H1 (cell line): ENCODE measurements at regions not wholly inside any gene's neighbourhood (a gene's known extent, or its start where the extent isn't known, plus 50 kb on each side); places are given as distances from the start of the nearest gene placed in this dataset.

Experiments
- CHD1 ChIP-seq: IDR thresholded peaks from 2 replicates; pipeline ENCODE4 v1.6.1; 2012; ENCODE audit warnings: low read depth, low read length, improper control_type of control experiment
- CHD2 ChIP-seq: IDR thresholded peaks from 2 replicates; pipeline ENCODE4 v1.6.1; 2012; ENCODE audit warnings: low read length, improper control_type of control experiment
- CREB1 ChIP-seq: IDR thresholded peaks from 2 replicates; pipeline ENCODE4 v1.6.1; 2012; ENCODE audit warnings: inconsistent platforms
- CTCF ChIP-seq, 3 experiments: IDR thresholded peaks; 1 replicate in 2 of 3; 2 replicates in 1 of 3; pipeline versions ENCODE4 v1.5.1 to v1.6.1; 2011; ENCODE audit warnings: low read length in 3 of 3, mild to moderate bottlenecking in 3 of 3, inconsistent platforms in 2 of 3, low read depth in 1 of 3, moderate library complexity in 1 of 3; ENCODE audit not compliant: insufficient read depth in 1 of 3; ENCODE audit errors: control extremely low read depth in 1 of 3
- EP300 ChIP-seq, 2 experiments: IDR thresholded peaks; 1 replicate in 1 of 2; 2 replicates in 1 of 2; pipeline ENCODE4 v1.6.1; 2011 to 2012; ENCODE audit warnings: low read depth in 2 of 2, low read length in 2 of 2, mild to moderate bottlenecking in 2 of 2, borderline replicate concordance in 1 of 2, inconsistent platforms in 1 of 2, moderate library complexity in 1 of 2
- EZH2 ChIP-seq: fragments of 200-600 bp; sonication (generic); IDR thresholded peaks from 2 replicates; pipeline ENCODE4 v1.7.1; 2012; ENCODE audit warnings: low read depth, mild to moderate bottlenecking, moderate library complexity, low read length, inconsistent platforms; ENCODE audit not compliant: severe bottlenecking
- KDM1A ChIP-seq: fragments of 200-600, 300-600 bp; sonication (generic); IDR thresholded peaks from 2 replicates; pipeline ENCODE4 v1.7.1; 2016; ENCODE audit warnings: mild to moderate bottlenecking, low read length, borderline replicate concordance
- KDM4A ChIP-seq: IDR thresholded peaks from one replicate; pipeline ENCODE4 v1.7.1; 2012; ENCODE audit warnings: low read depth, mild to moderate bottlenecking, moderate library complexity, low read length, inconsistent platforms; ENCODE audit not compliant: severe bottlenecking
- MAX ChIP-seq: IDR thresholded peaks from 2 replicates; pipeline ENCODE4 v1.6.1; 2012; ENCODE audit warnings: inconsistent platforms
- NRF1 ChIP-seq: IDR thresholded peaks from 2 replicates; pipeline ENCODE4 v1.6.1; 2011; ENCODE audit warnings: mild to moderate bottlenecking, low read depth, low read length, improper control_type of control experiment
- POLR2AphosphoS5 ChIP-seq: IDR thresholded peaks from 2 replicates; pipeline ENCODE4 v1.6.1; 2011; ENCODE audit warnings: low read depth, low read length
- POU5F1 ChIP-seq: IDR thresholded peaks from 2 replicates; pipeline ENCODE4 v1.6.1; 2011; ENCODE audit warnings: low read depth, mild to moderate bottlenecking, low read length, moderate library complexity
- RAD21 ChIP-seq, 2 experiments: IDR thresholded peaks in 1 of 2; conservative IDR thresholded peaks in 1 of 2; 2 replicates each; pipeline ENCODE4 v1.6.1; 2011; ENCODE audit warnings: low read depth in 2 of 2, low read length in 2 of 2, improper control_type of control experiment in 1 of 2, inconsistent platforms in 1 of 2, mild to moderate bottlenecking in 1 of 2, moderate library complexity in 1 of 2
- RBBP5 ChIP-seq: IDR thresholded peaks from 2 replicates; pipeline ENCODE4 v1.7.1; 2012; ENCODE audit warnings: low read depth, mild to moderate bottlenecking, inconsistent platforms, low read length, moderate library complexity, borderline replicate concordance
- RFX5 ChIP-seq: IDR thresholded peaks from 2 replicates; pipeline ENCODE4 v1.6.1; 2011; ENCODE audit warnings: low read depth, low read length, improper control_type of control experiment, borderline replicate concordance
- SAP30 ChIP-seq: fragments of 300-600 bp; sonication (generic); IDR thresholded peaks from 2 replicates; pipeline ENCODE4 v1.7.1; 2012; ENCODE audit warnings: low read length, moderate library complexity, mild to moderate bottlenecking, inconsistent platforms; ENCODE audit not compliant: insufficient read depth, insufficient replicate concordance
- SIRT6 ChIP-seq: IDR thresholded peaks from one replicate; pipeline ENCODE4 v1.7.1; 2012; ENCODE audit warnings: low read length, inconsistent platforms
- SP1 ChIP-seq: IDR thresholded peaks from 2 replicates; pipeline ENCODE4 v1.6.1; 2011; ENCODE audit warnings: low read depth, low read length
- SP2 ChIP-seq: IDR thresholded peaks from 2 replicates; pipeline ENCODE4 v1.6.1; 2012; ENCODE audit warnings: mild to moderate bottlenecking, low read length, inconsistent platforms
- SRF ChIP-seq: IDR thresholded peaks from 2 replicates; pipeline ENCODE4 v1.6.1; 2011; ENCODE audit warnings: mild to moderate bottlenecking, low read depth, low read length, moderate library complexity
- TAF1 ChIP-seq: IDR thresholded peaks from 2 replicates; pipeline ENCODE4 v1.6.1; 2011; ENCODE audit warnings: mild to moderate bottlenecking, low read depth, low read length
- TBP ChIP-seq: IDR thresholded peaks from 2 replicates; pipeline ENCODE4 v1.6.1; 2011; ENCODE audit warnings: low read depth, low read length, improper control_type of control experiment
- YY1 ChIP-seq: IDR thresholded peaks from 2 replicates; pipeline ENCODE4 v1.6.1; 2011; ENCODE audit warnings: low read depth, mild to moderate bottlenecking, low read length

GRCh38 chr6:26743157-26743821 lies 83.7 kb upstream of the ZNF322 start (continued):
- TF ChIP-seq CTCF (IDR thresholded peaks at IDR 0.05; ENCODE audit: control extremely low read depth in 1 of 3, insufficient read depth in 1 of 3, low read depth in 1 of 3, low read length in 3 of 3) (no peak), RBBP5 (0 out of 2 replicates have a peak, but pooled peaks have one; percentile 17), TAF1 (peak; percentile 29; the same call in 1 of the 2 replicates), SP2 (no peak), CHD1 (no peak), YY1 (no peak), EP300 (IDR thresholded peaks at IDR 0.05; ENCODE audit: borderline replicate concordance in 1 of 2, low read depth in 2 of 2, low read length in 2 of 2) (no peak), CHD2 (no peak), NRF1 (no peak), POLR2AphosphoS5 (no peak), SAP30 (peak; percentile 13), SRF (no peak), TBP (peak; percentile 92), RFX5 (no peak), RAD21 (IDR thresholded peaks at IDR 0.05 in 1 of 2, conservative IDR thresholded peaks at IDR 0.05 in 1 of 2; ENCODE audit: low read depth in 2 of 2, low read length in 2 of 2) (no peak), SP1 (peak; percentile 44; the same call in 1 of the 2 replicates), KDM1A (no peak), EZH2 (no peak), KDM4A (peak; percentile 62), CREB1 (no peak), MAX (no peak), POU5F1 (0 out of 2 replicates have a peak, but pooled peaks have one; percentile 2), SIRT6 (no peak)
